ENCODE measurements at regions not wholly inside any gene's neighbourhood (a gene's known extent, or its start where the extent isn't known, plus 50 kb on each side); places are given as distances from the start of the nearest gene placed in this dataset.
"Not testable (repeated sequence)": the region's sequence is repeated elsewhere in the genome, so short reads cannot be mapped to it uniquely, and the experiment has no call there.

- H3K4me3 ChIP-seq (ENCODE audit: low read depth, low read length), result no peak overlapping the region
- DNase-seq (ENCODE audit: low read depth), result no peak
- TF ChIP-seq CTCF (conservative IDR thresholded peaks at IDR 0.05; ENCODE audit: low read depth, low read length), result peak; percentile 90
These were observed 583.9 kb downstream of the NTRK3 start for GRCh38 chr15:87672309-87673288.

GRCh38 chr15:87671289-87671688, 585.2 kb downstream of the NTRK3 start:
- TF ChIP-seq CTCF (conservative IDR thresholded peaks at IDR 0.05; ENCODE audit: low read depth, low read length), result no peak
- DNase-seq (ENCODE audit: low read depth), result no peak
- H3K4me3 ChIP-seq (ENCODE audit: low read depth, low read length), result no peak overlapping the region

GRCh38 chr15:87669846-87670245, 586.7 kb downstream of the NTRK3 start:
- TF ChIP-seq CTCF (conservative IDR thresholded peaks at IDR 0.05; ENCODE audit: low read depth, low read length), result no peak
- no peak for DNase-seq (ENCODE audit: low read depth)
- no peak overlapping the region for H3K4me3 ChIP-seq (ENCODE audit: low read depth, low read length)

GRCh38 chr15:87668768-87669564, 587.6 kb downstream of the NTRK3 start:
- not testable (repeated sequence) for DNase-seq (ENCODE audit: low read depth)

GRCh38 chr15:87667643-87668042, 588.9 kb downstream of the NTRK3 start:
- no peak overlapping the region for H3K4me3 ChIP-seq (ENCODE audit: low read depth, low read length)
- no peak for DNase-seq (ENCODE audit: low read depth)
- no peak for TF ChIP-seq CTCF (conservative IDR thresholded peaks at IDR 0.05; ENCODE audit: low read depth, low read length)

More at GRCh38 chr15:87668768-87669564, 587.6 kb downstream of the NTRK3 start:
- not testable (repeated sequence) for H3K4me3 ChIP-seq (ENCODE audit: low read depth, low read length)

GRCh38 chr15:87662575-87662974, 594.0 kb downstream of the NTRK3 start:
- TF ChIP-seq CTCF (conservative IDR thresholded peaks at IDR 0.05; ENCODE audit: low read depth, low read length), result no peak
- no peak overlapping the region for H3K4me3 ChIP-seq (ENCODE audit: low read depth, low read length)
- no peak for DNase-seq (ENCODE audit: low read depth)
